ENCODE measurements at regions not wholly inside any gene's neighbourhood (a gene's known extent, or its start where the extent isn't known, plus 50 kb on each side); places are given as distances from the start of the nearest gene placed in this dataset.

- Histone ChIP-seq H3K27me3 (no peaks in the 10 kb centered on the region), H4K20me1 (ENCODE audit: insufficient read depth, poor library complexity, severe bottlenecking) (no peaks in the 10 kb centered on the region), H3K9me3 (ENCODE audit: low read depth) (peaks cover 6% of the 10 kb centered on the region), H3K79me2 (no peaks in the 10 kb centered on the region), H3K4me1 (ENCODE audit: insufficient read depth) (peaks cover 6% of the 10 kb centered on the region), H3K4me3 (no peak overlapping the region), H3K36me3 (replicated peaks; ENCODE audit: insufficient read depth, low read depth) (no peaks in the 10 kb centered on the region), H2AFZ (no peak overlapping the region), H3K9me2 (replicated peaks; ENCODE audit: insufficient read depth) (no peaks in the 10 kb centered on the region), H3K27ac (no peak overlapping the region), H3K4me2 (no peak overlapping the region)
- 59% methylated on average over 4 of the region's 4 CpGs for WGBS (ENCODE audit: low lambda C conversion rate, missing lambda C conversion rate)
- TF ChIP-seq CTCF (IDR thresholded peaks at IDR 0.05; ENCODE audit: poor library complexity) (no peak), EZH2 (IDR thresholded peaks at IDR 0.05; ENCODE audit: borderline replicate concordance) (no peak), EZH2phosphoT487 (IDR thresholded peaks at IDR 0.05; ENCODE audit: low read depth, severe bottlenecking, unreplicated experiment) (no peak)
- DNase-seq (ENCODE audit: low spot score): no peak
These were observed 313.6 kb downstream of the NSG2 start for GRCh38 chr5:174359071-174359470.

- Histone ChIP-seq H3K4me1 (ENCODE audit: insufficient read depth) (no peaks in the 10 kb centered on the region), H4K20me1 (ENCODE audit: insufficient read depth, poor library complexity, severe bottlenecking) (no peaks in the 10 kb centered on the region), H3K9me3 (ENCODE audit: low read depth) (peaks cover 6% of the 10 kb centered on the region), H3K36me3 (replicated peaks; ENCODE audit: insufficient read depth, low read depth) (no peaks in the 10 kb centered on the region), H2AFZ (no peak overlapping the region), H3K27me3 (no peaks in the 10 kb centered on the region), H3K79me2 (no peaks in the 10 kb centered on the region), H3K4me3 (no peak overlapping the region), H3K27ac (no peak overlapping the region), H3K9me2 (replicated peaks; ENCODE audit: insufficient read depth) (no peaks in the 10 kb centered on the region), H3K4me2 (no peak overlapping the region)
- 76% methylated on average over 2 of the region's 2 CpGs for WGBS (ENCODE audit: low lambda C conversion rate, missing lambda C conversion rate)
- DNase-seq (ENCODE audit: low spot score): no peak
- TF ChIP-seq CTCF (IDR thresholded peaks at IDR 0.05; ENCODE audit: poor library complexity): no peak
- no peak for TF ChIP-seq EZH2 (IDR thresholded peaks at IDR 0.05; ENCODE audit: borderline replicate concordance)
- no peak for TF ChIP-seq EZH2phosphoT487 (IDR thresholded peaks at IDR 0.05; ENCODE audit: low read depth, severe bottlenecking, unreplicated experiment)
These were observed 317.0 kb downstream of the NSG2 start for GRCh38 chr5:174362514-174362913.

- Histone ChIP-seq H2AFZ (no peak overlapping the region), H4K20me1 (ENCODE audit: insufficient read depth, poor library complexity, severe bottlenecking) (no peaks in the 10 kb centered on the region), H3K4me2 (no peak overlapping the region), H3K36me3 (replicated peaks; ENCODE audit: insufficient read depth, low read depth) (no peaks in the 10 kb centered on the region), H3K9me2 (replicated peaks; ENCODE audit: insufficient read depth) (no peaks in the 10 kb centered on the region), H3K9me3 (ENCODE audit: low read depth) (peaks cover 6% of the 10 kb centered on the region), H3K79me2 (no peaks in the 10 kb centered on the region), H3K27ac (no peak overlapping the region), H3K27me3 (no peaks in the 10 kb centered on the region), H3K4me3 (no peak overlapping the region), H3K4me1 (ENCODE audit: insufficient read depth) (no peaks in the 10 kb centered on the region)
- no peak for DNase-seq (ENCODE audit: low spot score)
- TF ChIP-seq EZH2phosphoT487 (IDR thresholded peaks at IDR 0.05; ENCODE audit: low read depth, severe bottlenecking, unreplicated experiment) (no peak), CTCF (IDR thresholded peaks at IDR 0.05; ENCODE audit: poor library complexity) (no peak), EZH2 (IDR thresholded peaks at IDR 0.05; ENCODE audit: borderline replicate concordance) (no peak)
These were observed 318.4 kb downstream of the NSG2 start for GRCh38 chr5:174363934-174364333.

GRCh38 chr5:174364676-174365075 is 319.2 kb downstream of the NSG2 start:
- Histone ChIP-seq H3K79me2 (no peaks in the 10 kb centered on the region), H3K4me3 (no peak overlapping the region), H3K27ac (no peak overlapping the region), H3K36me3 (replicated peaks; ENCODE audit: insufficient read depth, low read depth) (no peaks in the 10 kb centered on the region), H2AFZ (no peak overlapping the region), H3K4me2 (no peak overlapping the region), H4K20me1 (ENCODE audit: insufficient read depth, poor library complexity, severe bottlenecking) (no peaks in the 10 kb centered on the region), H3K9me3 (ENCODE audit: low read depth) (peaks cover 6% of the 10 kb centered on the region), H3K4me1 (ENCODE audit: insufficient read depth) (no peaks in the 10 kb centered on the region), H3K27me3 (no peaks in the 10 kb centered on the region), H3K9me2 (replicated peaks; ENCODE audit: insufficient read depth) (no peaks in the 10 kb centered on the region)
- DNase-seq (ENCODE audit: low spot score): no peak
- TF ChIP-seq EZH2 (IDR thresholded peaks at IDR 0.05; ENCODE audit: borderline replicate concordance): no peak
- no peak for TF ChIP-seq EZH2phosphoT487 (IDR thresholded peaks at IDR 0.05; ENCODE audit: low read depth, severe bottlenecking, unreplicated experiment)
- no peak for TF ChIP-seq CTCF (IDR thresholded peaks at IDR 0.05; ENCODE audit: poor library complexity)
- 89% methylated on average over 2 of the region's 2 CpGs for WGBS (ENCODE audit: low lambda C conversion rate, missing lambda C conversion rate)
